HepG2 (cell line): ENCODE measurements at regions not wholly inside any gene's neighbourhood (a gene's known extent, or its start where the extent isn't known, plus 50 kb on each side); places are given as distances from the start of the nearest gene placed in this dataset.

ENCODE experiments used
- ATAC-seq: fragments of 200-7000 bp; cut with Tn5 transposase; 3 replicates; pipeline ENCODE4 v1.9.1; 2020; ENCODE audit warnings: mild to moderate bottlenecking, moderate library complexity
- BruUV-seq: library from RNA; stranded (reverse); fragments of 400-500 nt; replicated peaks from 2 replicates; lab custom pipeline; 2021; lab: Mats Ljungman, UMichigan
- CTCF ChIA-PET: fragments of 300-600 bp; formaldehyde crosslinking; extraction: SDS; loops from one replicate; lab custom pipeline; 2021; ENCODE audit warnings: low total read pairs, inconsistent platforms, low intra/inter-chr PET ratio; lab: Yijun Ruan, JAX
- POLR2A ChIA-PET: fragments of 350-600 bp; sonication (Branson Sonifier 250); formaldehyde crosslinking; loops from one replicate; lab custom pipeline; 2020; ENCODE audit warnings: antibody characterized with exemption, inconsistent platforms; lab: Yijun Ruan, JAX
- DNase-seq: peaks from one replicate; pipeline ENCODE4 v3.0.0-alpha.2; 2015; ENCODE audit warnings: low spot score
- FAIRE-seq: peaks from 3 replicates; lab custom pipeline; 2011; peaks lifted over from hg19 to GRCh38; lab: Jason Lieb, UNC
- H2AFZ ChIP-seq: one replicate; pipeline ENCODE4 v1.6.1; 2011; ENCODE audit warnings: low read length, inconsistent platforms
- H3K27ac ChIP-seq: fragments of 300-600 bp; 3 replicates; pipeline ENCODE4 v1.8.0; 2011; ENCODE audit warnings: mixed run types, mild to moderate bottlenecking, mixed read lengths, low read length, inconsistent platforms; ENCODE audit not compliant: insufficient read depth; ENCODE audit errors: extremely low read length
- H3K27me3 ChIP-seq, 2 experiments: fragments of 200-600 bp in 1 of 2; 2 replicates in 1 of 2; 3 replicates in 1 of 2; pipeline versions ENCODE4 v1.6.0 to v1.8.0; 2011; ENCODE audit warnings: low read length in 2 of 2, mild to moderate bottlenecking in 2 of 2, moderate library complexity in 2 of 2, inconsistent platforms in 1 of 2; ENCODE audit not compliant: insufficient read depth in 2 of 2, control insufficient read depth in 1 of 2
- H3K36me3 ChIP-seq, 2 experiments: fragments of 200-600 bp in 1 of 2; replicated peaks in 1 of 2; 2 replicates in 1 of 2; 3 replicates in 1 of 2; pipeline versions ENCODE4 v1.5.1 to v1.8.0; 2011; ENCODE audit warnings: low read length in 2 of 2, inconsistent platforms in 1 of 2; ENCODE audit not compliant: insufficient read depth in 2 of 2, control insufficient read depth in 1 of 2
- H3K4me1 ChIP-seq: 2 replicates; pipeline ENCODE4 v1.5.1; 2012; ENCODE audit warnings: low read length, inconsistent platforms; ENCODE audit not compliant: insufficient read depth
- H3K4me2 ChIP-seq: 2 replicates; pipeline ENCODE4 v1.6.0; 2011; ENCODE audit warnings: low read depth, low read length, inconsistent platforms
- H3K4me3 ChIP-seq, 3 experiments: fragments of 200-600 bp in 1 of 3; sonication (generic), shearing (Covaris generic) in 1 of 3; replicated peaks in 1 of 3; 2 replicates each; pipeline ENCODE4 v1.5.1; 2011 to 2016; ENCODE audit warnings: low read length in 3 of 3, inconsistent platforms in 2 of 3, low read depth in 2 of 3, mild to moderate bottlenecking in 2 of 3, control low read depth in 1 of 3, mixed read lengths in 1 of 3; ENCODE audit not compliant: insufficient read depth in 1 of 3
- H3K79me2 ChIP-seq: one replicate; pipeline ENCODE4 v1.6.1; 2011; ENCODE audit warnings: low read length, inconsistent platforms; ENCODE audit not compliant: insufficient read depth
- H3K9ac ChIP-seq: 2 replicates; pipeline ENCODE4 v1.6.0; 2011; ENCODE audit warnings: mild to moderate bottlenecking, low read depth, low read length, inconsistent platforms; ENCODE audit not compliant: insufficient read depth
- H3K9me3 ChIP-seq: 2 replicates; pipeline ENCODE4 v1.5.1; 2012; ENCODE audit warnings: mild to moderate bottlenecking, low read length
- H4K20me1 ChIP-seq: 2 replicates; pipeline ENCODE4 v1.6.0; 2011; ENCODE audit warnings: inconsistent platforms, mild to moderate bottlenecking, low read length, moderate library complexity; ENCODE audit not compliant: insufficient read depth
- ATF1 ChIP-seq: IDR thresholded peaks from 2 replicates; pipeline ENCODE4 v1.6.1; 2016; ENCODE audit warnings: mild to moderate bottlenecking, control low read depth
- FLYWCH1 ChIP-seq: sonication (generic); formaldehyde crosslinking; IDR thresholded peaks from 2 replicates; pipeline ENCODE4 v1.8.1; 2023; ENCODE audit warnings: mild to moderate bottlenecking, missing genetic modification reagents
- GATAD2A ChIP-seq: IDR thresholded peaks from 2 replicates; pipeline ENCODE4 v1.6.1; 2016
- IKZF1 ChIP-seq: fragments of 450-650 bp; IDR thresholded peaks from 2 replicates; pipeline ENCODE4 v1.7.1; 2016
- MXI1 ChIP-seq: IDR thresholded peaks from 3 replicates; pipeline ENCODE4 v1.6.1; 2012; ENCODE audit warnings: low read depth, low read length, inconsistent platforms, borderline replicate concordance
- NR2C2 ChIP-seq: sonication (generic); formaldehyde crosslinking; IDR thresholded peaks from 2 replicates; pipeline ENCODE4 v1.4.0; 2020; ENCODE audit warnings: missing genetic modification reagents, mild to moderate bottlenecking, moderate library complexity, borderline replicate concordance
- POLR2AphosphoS5 ChIP-seq: IDR thresholded peaks from 2 replicates; pipeline ENCODE4 v1.6.1; 2012; ENCODE audit warnings: low read depth, low read length
- PRMT3 ChIP-seq: sonication (generic); formaldehyde crosslinking; IDR thresholded peaks from 2 replicates; pipeline ENCODE4 v1.8.1; 2022; ENCODE audit warnings: low read depth, mild to moderate bottlenecking, moderate library complexity, missing genetic modification reagents, borderline replicate concordance
- ZNF17 ChIP-seq: sonication (generic); formaldehyde crosslinking; IDR thresholded peaks from 2 replicates; pipeline ENCODE4 v1.5.0; 2020; ENCODE audit warnings: mild to moderate bottlenecking, missing genetic modification reagents
- ZNF256 ChIP-seq: sonication (generic); formaldehyde crosslinking; conservative IDR thresholded peaks from 2 replicates; pipeline ENCODE4 v1.4.0; 2020; ENCODE audit warnings: missing genetic modification reagents
- ZNF460 ChIP-seq: sonication (generic); formaldehyde crosslinking; IDR thresholded peaks from 2 replicates; pipeline ENCODE4 v1.5.1; 2020; ENCODE audit warnings: missing genetic modification reagents, mild to moderate bottlenecking, borderline replicate concordance
- ZNF543 ChIP-seq: sonication (generic); formaldehyde crosslinking; IDR thresholded peaks from 2 replicates; pipeline ENCODE4 v1.4.0; 2020; ENCODE audit warnings: mild to moderate bottlenecking, missing genetic modification reagents
- ZNF792 ChIP-seq: IDR thresholded peaks from 2 replicates; pipeline ENCODE4 v1.6.1; 2016
- ZSCAN29 ChIP-seq: sonication (generic); formaldehyde crosslinking; conservative IDR thresholded peaks from 2 replicates; pipeline ENCODE4 v1.4.0; 2020; ENCODE audit warnings: mild to moderate bottlenecking, missing genetic modification reagents
- WGBS: methylation state at CpG from one replicate; pipeline ENCODE4 v1.1.6; 2017; ENCODE audit warnings: low lambda C conversion rate; 5-methylcytosine and 5-hydroxymethylcytosine counted together
- in situ Hi-C: cut with HindIII; loops from 2 replicates; pipeline ENCODE4 v1.10.0; 2017; ENCODE audit warnings: low pct_unique_long_range_greater_than_20kb; ENCODE audit not compliant: extremely low pct_ligation_motif_present
- intact Hi-C: fragments of 100-400 bp; cut with micrococcal nuclease; formaldehyde crosslinking; loops from one replicate; pipeline ENCODE4 v1.10.0; 2022; ENCODE audit not compliant: unreplicated experiment
- TF ChIP-seq, protein P1 (sequence below): sonication (generic); formaldehyde crosslinking; IDR thresholded peaks from 2 replicates; pipeline ENCODE4 v1.4.0; 2020; ENCODE audit warnings: mild to moderate bottlenecking, missing genetic modification reagents
- TF ChIP-seq, protein P2 (sequence below): sonication (generic); formaldehyde crosslinking; IDR thresholded peaks from 2 replicates; pipeline ENCODE4 v1.4.0; 2020; ENCODE audit warnings: missing genetic modification reagents
- TF ChIP-seq, protein P3 (sequence below): sonication (generic); formaldehyde crosslinking; IDR thresholded peaks from 2 replicates; pipeline ENCODE4 v1.8.1; 2022; ENCODE audit warnings: mild to moderate bottlenecking, missing genetic modification reagents
- TF ChIP-seq, protein P4 (sequence below): sonication (generic); formaldehyde crosslinking; IDR thresholded peaks from 2 replicates; pipeline ENCODE4 v1.8.1; 2023; ENCODE audit warnings: missing genetic modification reagents, mild to moderate bottlenecking, borderline replicate concordance

DNA sequence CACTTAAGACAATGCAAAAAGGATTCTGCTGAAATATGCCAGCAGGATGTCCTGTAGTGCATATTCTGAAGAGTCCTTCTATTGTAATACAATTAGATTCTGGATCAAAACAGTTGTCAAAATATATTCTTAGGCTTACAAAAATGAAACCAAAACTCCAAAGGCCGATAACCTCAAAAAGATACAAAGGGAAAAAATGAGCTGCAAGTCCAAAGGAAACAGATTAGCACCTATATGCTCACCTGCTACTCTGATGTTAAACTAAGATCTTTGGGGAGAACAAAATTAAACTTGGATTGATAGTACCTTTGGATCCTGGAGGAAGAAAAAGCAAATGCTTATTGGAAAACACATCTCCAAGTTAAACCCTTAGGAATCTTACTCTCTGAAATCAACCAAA, 397.1 kb downstream of the SPATA31D1 start:
- ATAC-seq: no peak
- in situ Hi-C loops: no loop called here
- H3K9ac ChIP-seq: no peak overlapping the region

More for the DNA sequence above, 397.1 kb downstream of the SPATA31D1 start:
- intact Hi-C loops: no loop called here
- Histone ChIP-seq H3K4me1 (no peaks in the 10 kb centered on the region), H3K27ac (no peak overlapping the region), H3K27me3 (no peaks in the 10 kb centered on the region), H4K20me1 (no peaks in the 10 kb centered on the region), H3K79me2 (no peaks in the 10 kb centered on the region), H3K4me2 (no peak overlapping the region), H3K9me3 (no peaks in the 10 kb centered on the region), H3K36me3 (no peaks in the 10 kb centered on the region), H2AFZ (no peak overlapping the region), H3K4me3 (no peak overlapping the region)
- FAIRE-seq (no peak), DNase-seq (no peak)
- 0% methylated on average over 1 of the region's 1 CpG for WGBS
- TF ChIP-seq ZNF792 (CRISPR knock-in tag): no peak
- no peak for TF ChIP-seq ZNF543 (CRISPR knock-in tag)
- no peak for TF ChIP-seq ZNF17 (CRISPR knock-in tag)
- TF ChIP-seq, protein P1, sequence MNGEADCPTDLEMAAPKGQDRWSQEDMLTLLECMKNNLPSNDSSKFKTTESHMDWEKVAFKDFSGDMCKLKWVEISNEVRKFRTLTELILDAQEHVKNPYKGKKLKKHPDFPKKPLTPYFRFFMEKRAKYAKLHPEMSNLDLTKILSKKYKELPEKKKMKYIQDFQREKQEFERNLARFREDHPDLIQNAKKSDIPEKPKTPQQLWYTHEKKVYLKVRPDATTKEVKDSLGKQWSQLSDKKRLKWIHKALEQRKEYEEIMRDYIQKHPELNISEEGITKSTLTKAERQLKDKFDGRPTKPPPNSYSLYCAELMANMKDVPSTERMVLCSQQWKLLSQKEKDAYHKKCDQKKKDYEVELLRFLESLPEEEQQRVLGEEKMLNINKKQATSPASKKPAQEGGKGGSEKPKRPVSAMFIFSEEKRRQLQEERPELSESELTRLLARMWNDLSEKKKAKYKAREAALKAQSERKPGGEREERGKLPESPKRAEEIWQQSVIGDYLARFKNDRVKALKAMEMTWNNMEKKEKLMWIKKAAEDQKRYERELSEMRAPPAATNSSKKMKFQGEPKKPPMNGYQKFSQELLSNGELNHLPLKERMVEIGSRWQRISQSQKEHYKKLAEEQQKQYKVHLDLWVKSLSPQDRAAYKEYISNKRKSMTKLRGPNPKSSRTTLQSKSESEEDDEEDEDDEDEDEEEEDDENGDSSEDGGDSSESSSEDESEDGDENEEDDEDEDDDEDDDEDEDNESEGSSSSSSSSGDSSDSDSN (CRISPR knock-in tag): no peak
- TF ChIP-seq FLYWCH1: no peak
- no peak for TF ChIP-seq IKZF1
- no peak for TF ChIP-seq ZNF460
- TF ChIP-seq ZSCAN29 (CRISPR knock-in tag): no peak
- TF ChIP-seq POLR2AphosphoS5: no peak
- no peak for TF ChIP-seq NR2C2 (CRISPR knock-in tag)
- no peak for TF ChIP-seq MXI1
- no peak for TF ChIP-seq PRMT3 (CRISPR knock-in tag)
- TF ChIP-seq, protein P2, sequence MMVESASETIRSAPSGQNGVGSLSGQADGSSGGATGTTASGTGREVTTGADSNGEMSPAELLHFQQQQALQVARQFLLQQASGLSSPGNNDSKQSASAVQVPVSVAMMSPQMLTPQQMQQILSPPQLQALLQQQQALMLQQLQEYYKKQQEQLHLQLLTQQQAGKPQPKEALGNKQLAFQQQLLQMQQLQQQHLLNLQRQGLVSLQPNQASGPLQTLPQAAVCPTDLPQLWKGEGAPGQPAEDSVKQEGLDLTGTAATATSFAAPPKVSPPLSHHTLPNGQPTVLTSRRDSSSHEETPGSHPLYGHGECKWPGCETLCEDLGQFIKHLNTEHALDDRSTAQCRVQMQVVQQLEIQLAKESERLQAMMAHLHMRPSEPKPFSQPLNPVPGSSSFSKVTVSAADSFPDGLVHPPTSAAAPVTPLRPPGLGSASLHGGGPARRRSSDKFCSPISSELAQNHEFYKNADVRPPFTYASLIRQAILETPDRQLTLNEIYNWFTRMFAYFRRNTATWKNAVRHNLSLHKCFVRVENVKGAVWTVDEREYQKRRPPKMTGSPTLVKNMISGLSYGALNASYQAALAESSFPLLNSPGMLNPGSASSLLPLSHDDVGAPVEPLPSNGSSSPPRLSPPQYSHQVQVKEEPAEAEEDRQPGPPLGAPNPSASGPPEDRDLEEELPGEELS: no peak
- TF ChIP-seq ATF1 (CRISPR knock-in tag): no peak
- no peak for TF ChIP-seq ZNF256 (CRISPR knock-in tag)
- TF ChIP-seq, protein P3, sequence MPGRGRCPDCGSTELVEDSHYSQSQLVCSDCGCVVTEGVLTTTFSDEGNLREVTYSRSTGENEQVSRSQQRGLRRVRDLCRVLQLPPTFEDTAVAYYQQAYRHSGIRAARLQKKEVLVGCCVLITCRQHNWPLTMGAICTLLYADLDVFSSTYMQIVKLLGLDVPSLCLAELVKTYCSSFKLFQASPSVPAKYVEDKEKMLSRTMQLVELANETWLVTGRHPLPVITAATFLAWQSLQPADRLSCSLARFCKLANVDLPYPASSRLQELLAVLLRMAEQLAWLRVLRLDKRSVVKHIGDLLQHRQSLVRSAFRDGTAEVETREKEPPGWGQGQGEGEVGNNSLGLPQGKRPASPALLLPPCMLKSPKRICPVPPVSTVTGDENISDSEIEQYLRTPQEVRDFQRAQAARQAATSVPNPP (CRISPR knock-in tag): no peak
- no peak for TF ChIP-seq GATAD2A
- TF ChIP-seq, protein P4, sequence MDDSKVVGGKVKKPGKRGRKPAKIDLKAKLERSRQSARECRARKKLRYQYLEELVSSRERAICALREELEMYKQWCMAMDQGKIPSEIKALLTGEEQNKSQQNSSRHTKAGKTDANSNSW (CRISPR knock-in tag): no peak
- no TSS peak for BruUV-seq
- ChIA-PET CTCF (no interaction called here), POLR2A (no interaction called here)
